ENCODE measurements at regions not wholly inside any gene's neighbourhood (a gene's known extent, or its start where the extent isn't known, plus 50 kb on each side); places are given as distances from the start of the nearest gene placed in this dataset.

DNA sequence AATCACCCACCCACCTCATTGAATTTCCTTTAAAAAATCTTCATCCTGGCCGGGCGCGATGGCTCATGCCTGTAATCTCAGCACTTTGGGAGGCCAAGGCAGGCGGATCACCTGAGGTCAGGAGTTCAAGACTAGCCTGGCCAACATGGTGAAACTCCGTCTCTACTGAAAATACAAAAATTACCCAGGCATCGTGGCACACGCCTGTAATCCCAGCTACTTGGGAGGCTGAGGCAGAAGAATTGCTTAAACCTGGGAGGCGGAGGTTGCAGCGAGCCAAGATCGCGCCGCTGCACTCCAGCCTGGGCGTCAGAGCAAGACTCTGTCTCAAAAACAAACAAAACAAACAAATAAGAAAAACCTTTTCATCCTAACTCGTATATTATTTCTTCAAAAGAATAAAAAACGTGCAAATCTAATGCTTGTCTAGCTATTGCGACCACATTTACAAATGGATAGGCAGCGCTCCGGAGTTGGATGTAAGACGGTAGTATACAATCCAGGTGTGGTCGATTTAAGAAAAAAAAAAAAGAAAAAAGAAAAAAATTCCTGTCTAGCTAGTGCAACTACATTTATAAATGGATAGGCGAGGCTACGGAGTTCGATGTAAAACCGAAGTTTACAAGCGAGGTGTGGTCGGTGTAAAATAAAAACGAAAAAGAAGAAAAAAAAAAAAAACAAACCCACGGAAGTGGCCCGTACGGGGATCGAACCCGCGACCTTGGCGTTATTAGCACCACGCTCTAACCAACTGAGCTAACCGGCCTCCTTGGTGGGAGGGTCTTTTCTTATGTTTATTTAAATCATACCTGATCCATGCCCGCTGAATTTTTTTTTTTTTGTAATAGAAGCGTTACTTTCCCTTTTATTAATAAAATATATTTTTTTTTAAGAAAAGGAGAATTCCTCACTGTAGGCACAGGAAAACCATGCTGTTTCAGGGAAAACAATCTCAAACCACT lies 70.7 kb upstream of the PRSS16 start:
- H3K27me3 ChIP-seq (ENCODE audit: control insufficient read depth, insufficient read depth, low read length): no peaks in the 10 kb centered on the region
- peak; percentile 55 for DNase-seq (ENCODE audit: low read depth, low spot score)
- intact Hi-C loops (cut with micrococcal nuclease; ENCODE audit: unreplicated experiment) (loop anchor here (10.0 kb wide), 1 partner anchor 298 kb away; the partner anchor contains the start of gene ZNF184), in situ Hi-C loops (cut with HindIII; ENCODE audit: low pct_unique_long_range_greater_than_20kb, low sequenced_read_pairs) (no loop called here)
- peak; percentile 28 for ATAC-seq
- peak overlapping the region; percentile 87 for H3K27ac ChIP-seq (ENCODE audit: low read length)
- H3K36me3 ChIP-seq (ENCODE audit: control insufficient read depth, insufficient read depth, low read length): no peaks in the 10 kb centered on the region
- no peaks in the 10 kb centered on the region for H3K4me1 ChIP-seq (ENCODE audit: control insufficient read depth, insufficient read depth, low read length)
- H3K4me3 ChIP-seq (ENCODE audit: low read depth in 2 of 2, low read length in 2 of 2): peak overlapping the region; percentile 92 to 100
- no peaks in the 10 kb centered on the region for H3K9me3 ChIP-seq (ENCODE audit: control insufficient read depth, insufficient read depth, low read depth, low read length)
- ChIA-PET POLR2A (interaction anchor here (0.6 to 1.3 kb wide), 5 partner anchors 11 to 630 kb away, joined by 3 to 4 read pairs (median 4); a partner anchor contains a TSS), CTCF (interaction anchor here (0.6 to 2.0 kb wide), 5 partner anchors 45 to 576 kb away, joined by 3 to 12 read pairs (median 5); no protein-coding TSS in a partner anchor)
- BruUV-seq (replicated peaks): no TSS peak
- TF ChIP-seq TCF7L2 (IDR thresholded peaks at IDR 0.05; ENCODE audit: low read depth, low read length): no peak
- TF ChIP-seq, protein P1, sequence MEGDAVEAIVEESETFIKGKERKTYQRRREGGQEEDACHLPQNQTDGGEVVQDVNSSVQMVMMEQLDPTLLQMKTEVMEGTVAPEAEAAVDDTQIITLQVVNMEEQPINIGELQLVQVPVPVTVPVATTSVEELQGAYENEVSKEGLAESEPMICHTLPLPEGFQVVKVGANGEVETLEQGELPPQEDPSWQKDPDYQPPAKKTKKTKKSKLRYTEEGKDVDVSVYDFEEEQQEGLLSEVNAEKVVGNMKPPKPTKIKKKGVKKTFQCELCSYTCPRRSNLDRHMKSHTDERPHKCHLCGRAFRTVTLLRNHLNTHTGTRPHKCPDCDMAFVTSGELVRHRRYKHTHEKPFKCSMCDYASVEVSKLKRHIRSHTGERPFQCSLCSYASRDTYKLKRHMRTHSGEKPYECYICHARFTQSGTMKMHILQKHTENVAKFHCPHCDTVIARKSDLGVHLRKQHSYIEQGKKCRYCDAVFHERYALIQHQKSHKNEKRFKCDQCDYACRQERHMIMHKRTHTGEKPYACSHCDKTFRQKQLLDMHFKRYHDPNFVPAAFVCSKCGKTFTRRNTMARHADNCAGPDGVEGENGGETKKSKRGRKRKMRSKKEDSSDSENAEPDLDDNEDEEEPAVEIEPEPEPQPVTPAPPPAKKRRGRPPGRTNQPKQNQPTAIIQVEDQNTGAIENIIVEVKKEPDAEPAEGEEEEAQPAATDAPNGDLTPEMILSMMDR (IDR thresholded peaks at IDR 0.05): no peak
- TF ChIP-seq POLR2AphosphoS5 (IDR thresholded peaks at IDR 0.05; ENCODE audit: low read depth, low read length): no peak; the same call in 1 of the 2 replicates
- no peak for TF ChIP-seq SIN3A (IDR thresholded peaks at IDR 0.05; ENCODE audit: borderline replicate concordance, insufficient read depth, low read depth, low read length)
- TF ChIP-seq, protein P2, sequence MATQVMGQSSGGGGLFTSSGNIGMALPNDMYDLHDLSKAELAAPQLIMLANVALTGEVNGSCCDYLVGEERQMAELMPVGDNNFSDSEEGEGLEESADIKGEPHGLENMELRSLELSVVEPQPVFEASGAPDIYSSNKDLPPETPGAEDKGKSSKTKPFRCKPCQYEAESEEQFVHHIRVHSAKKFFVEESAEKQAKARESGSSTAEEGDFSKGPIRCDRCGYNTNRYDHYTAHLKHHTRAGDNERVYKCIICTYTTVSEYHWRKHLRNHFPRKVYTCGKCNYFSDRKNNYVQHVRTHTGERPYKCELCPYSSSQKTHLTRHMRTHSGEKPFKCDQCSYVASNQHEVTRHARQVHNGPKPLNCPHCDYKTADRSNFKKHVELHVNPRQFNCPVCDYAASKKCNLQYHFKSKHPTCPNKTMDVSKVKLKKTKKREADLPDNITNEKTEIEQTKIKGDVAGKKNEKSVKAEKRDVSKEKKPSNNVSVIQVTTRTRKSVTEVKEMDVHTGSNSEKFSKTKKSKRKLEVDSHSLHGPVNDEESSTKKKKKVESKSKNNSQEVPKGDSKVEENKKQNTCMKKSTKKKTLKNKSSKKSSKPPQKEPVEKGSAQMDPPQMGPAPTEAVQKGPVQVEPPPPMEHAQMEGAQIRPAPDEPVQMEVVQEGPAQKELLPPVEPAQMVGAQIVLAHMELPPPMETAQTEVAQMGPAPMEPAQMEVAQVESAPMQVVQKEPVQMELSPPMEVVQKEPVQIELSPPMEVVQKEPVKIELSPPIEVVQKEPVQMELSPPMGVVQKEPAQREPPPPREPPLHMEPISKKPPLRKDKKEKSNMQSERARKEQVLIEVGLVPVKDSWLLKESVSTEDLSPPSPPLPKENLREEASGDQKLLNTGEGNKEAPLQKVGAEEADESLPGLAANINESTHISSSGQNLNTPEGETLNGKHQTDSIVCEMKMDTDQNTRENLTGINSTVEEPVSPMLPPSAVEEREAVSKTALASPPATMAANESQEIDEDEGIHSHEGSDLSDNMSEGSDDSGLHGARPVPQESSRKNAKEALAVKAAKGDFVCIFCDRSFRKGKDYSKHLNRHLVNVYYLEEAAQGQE (IDR thresholded peaks at IDR 0.05; ENCODE audit: insufficient read depth in 1 of 2, low read depth in 2 of 2, low read length in 1 of 2): no peak

DNA sequence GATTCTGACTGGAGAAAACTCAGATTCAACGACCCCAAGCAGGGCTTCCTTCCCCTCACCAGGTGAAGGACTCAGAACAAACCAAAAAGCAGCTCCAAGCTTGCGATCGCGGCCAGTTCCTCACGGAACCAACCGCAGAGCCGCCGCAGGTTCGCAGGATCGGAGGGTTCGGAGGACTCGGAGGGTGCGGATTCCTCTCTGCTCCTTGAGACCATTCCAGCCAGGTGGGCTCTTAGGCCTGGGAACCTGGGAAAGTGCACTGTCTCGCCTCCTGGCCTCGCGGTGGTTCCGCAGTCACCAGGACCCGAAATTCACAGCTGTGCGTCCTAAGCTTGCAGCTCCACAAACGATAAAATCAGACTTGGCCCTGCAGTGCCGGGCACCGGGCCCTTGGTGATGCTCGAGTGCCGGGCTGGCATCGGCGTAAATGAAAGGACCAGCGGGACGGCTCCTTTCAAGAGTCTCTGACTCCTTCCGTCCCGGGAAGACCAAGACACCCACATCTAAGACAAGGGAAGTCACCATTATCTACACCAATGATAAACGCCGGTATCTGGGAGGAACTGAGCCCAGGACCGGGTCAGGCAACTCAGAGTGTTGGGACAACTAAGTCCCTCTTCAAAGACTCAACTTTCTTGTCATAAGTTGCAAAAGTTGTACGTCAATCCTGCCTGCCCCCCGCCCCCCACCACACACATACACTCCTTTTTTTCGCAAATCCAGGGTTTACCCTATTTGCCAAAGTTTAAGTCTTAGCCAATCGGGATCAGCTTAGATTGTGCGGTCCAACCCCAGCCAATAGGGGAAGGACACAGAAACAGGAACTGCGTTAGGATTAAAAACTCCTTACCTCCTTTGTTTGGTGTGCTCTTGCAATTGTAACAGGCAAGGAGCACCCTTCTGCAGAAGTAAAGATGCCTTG lies 69.8 kb upstream of the PRSS16 start:
- ATAC-seq: peak; percentile 89
- CTCF ChIA-PET: interaction anchor here (0.6 to 2.0 kb wide), 8 partner anchors 46 to 609 kb away, joined by 3 to 14 read pairs (median 8); no protein-coding TSS in a partner anchor
- H3K4me1 ChIP-seq (ENCODE audit: control insufficient read depth, insufficient read depth, low read length): no peaks in the 10 kb centered on the region
- no TSS peak for BruUV-seq (replicated peaks)
- H3K4me3 ChIP-seq (ENCODE audit: low read depth in 2 of 2, low read length in 2 of 2): peak overlapping the region; percentile 92 to 100
- H3K27me3 ChIP-seq (ENCODE audit: control insufficient read depth, insufficient read depth, low read length): no peaks in the 10 kb centered on the region
- peak; percentile 78 for DNase-seq (ENCODE audit: low read depth, low spot score)
- H3K9me3 ChIP-seq (ENCODE audit: control insufficient read depth, insufficient read depth, low read depth, low read length): no peaks in the 10 kb centered on the region
- H3K36me3 ChIP-seq (ENCODE audit: control insufficient read depth, insufficient read depth, low read length): no peaks in the 10 kb centered on the region
- intact Hi-C loops (cut with micrococcal nuclease; ENCODE audit: unreplicated experiment) (loop anchor here (10.0 kb wide), 1 partner anchor 297 kb away; the partner anchor contains the start of gene ZNF184), in situ Hi-C loops (cut with HindIII; ENCODE audit: low pct_unique_long_range_greater_than_20kb, low sequenced_read_pairs) (no loop called here)
- TF ChIP-seq, protein P1 (IDR thresholded peaks at IDR 0.05): peak; percentile 81
- TF ChIP-seq, protein P2 (IDR thresholded peaks at IDR 0.05; ENCODE audit: insufficient read depth in 1 of 2, low read depth in 2 of 2, low read length in 1 of 2): no peak
- peak; percentile 95 for TF ChIP-seq TCF7L2 (IDR thresholded peaks at IDR 0.05; ENCODE audit: low read depth, low read length)
- no peak; the same call in 1 of the 2 replicates for TF ChIP-seq SIN3A (IDR thresholded peaks at IDR 0.05; ENCODE audit: borderline replicate concordance, insufficient read depth, low read depth, low read length)
- peak; percentile 57; the same call in 1 of the 2 replicates for TF ChIP-seq POLR2AphosphoS5 (IDR thresholded peaks at IDR 0.05; ENCODE audit: low read depth, low read length)
- POLR2A ChIA-PET: interaction anchor here (0.6 to 1.3 kb wide), 5 partner anchors 29 to 961 kb away, joined by 3 to 4 read pairs (median 3); a partner anchor contains a TSS
- H3K27ac ChIP-seq (ENCODE audit: low read length): peak overlapping the region; percentile 87

Measured in Panc1 (cell line).